GM21528 (cell line): ENCODE measurements at regions not wholly inside any gene's neighbourhood (a gene's known extent, or its start where the extent isn't known, plus 50 kb on each side); places are given as distances from the start of the nearest gene placed in this dataset.

Source experiments
- ATAC-seq: cut with Tn5 transposase; IDR thresholded peaks from one replicate; pipeline ENCODE4 v1.9.1; 2021; ENCODE audit warnings: mild to moderate bottlenecking, moderate library complexity; ENCODE audit not compliant: unreplicated experiment, low FRiP score

- ATAC-seq: peak; percentile 85
Measured at GRCh38 chr4:157978680-157979361, 194.0 kb downstream of the GASK1B start.

GRCh38 chr4:157977086-157977485, 195.7 kb downstream of the GASK1B start:
- no peak for ATAC-seq

GRCh38 chr4:157973297-157973696, 199.5 kb downstream of the GASK1B start:
- no peak for ATAC-seq

GRCh38 chr4:157964463-157964862, 208.4 kb downstream of the GASK1B start:
- ATAC-seq: no peak

GRCh38 chr4:157961229-157961990, 211.4 kb downstream of the GASK1B start:
- no peak for ATAC-seq

GRCh38 chr4:157957905-157958304, 214.9 kb downstream of the GASK1B start:
- no peak for ATAC-seq

- no peak for ATAC-seq
Measured at GRCh38 chr4:157942017-157942416, 230.8 kb downstream of the GASK1B start.

- no peak for ATAC-seq
Measured at GRCh38 chr4:157934151-157934550, 238.7 kb downstream of the GASK1B start.

- no peak for ATAC-seq
Measured at GRCh38 chr4:157932936-157933335, 239.9 kb downstream of the GASK1B start.

GRCh38 chr4:157929486-157929885, 243.3 kb downstream of the GASK1B start:
- no peak for ATAC-seq

- ATAC-seq: no peak
Measured at GRCh38 chr4:157918036-157918832, 254.6 kb downstream of the GASK1B start.

GRCh38 chr4:157912212-157912611, 260.6 kb downstream of the GASK1B start:
- ATAC-seq: no peak

- no peak for ATAC-seq
Measured at GRCh38 chr4:157911662-157912061, 261.2 kb downstream of the GASK1B start.

GRCh38 chr4:157908691-157909090, 264.1 kb downstream of the GASK1B start:
- no peak for ATAC-seq

- no peak for ATAC-seq
Measured at GRCh38 chr4:157908031-157908430, 264.8 kb downstream of the GASK1B start.

- no peak for ATAC-seq
Measured at GRCh38 chr4:157907226-157907946, 265.4 kb downstream of the GASK1B start.

- no peak for ATAC-seq
Measured at GRCh38 chr4:157898836-157899605, 273.8 kb downstream of the GASK1B start.

GRCh38 chr4:157897855-157898370, 274.9 kb downstream of the GASK1B start:
- no peak for ATAC-seq

- ATAC-seq: no peak
Measured at GRCh38 chr4:157896726-157897125, 276.1 kb downstream of the GASK1B start.

GRCh38 chr4:157895205-157895604, 277.6 kb downstream of the GASK1B start:
- no peak for ATAC-seq
